Cerebellar cortex (tissue), 1 donor: ENCODE measurements at regions not wholly inside any gene's neighbourhood (a gene's known extent, or its start where the extent isn't known, plus 50 kb on each side); places are given as distances from the start of the nearest gene placed in this dataset.
A peak's percentile ranks its signal among the peaks of the same experiment; 100 is the strongest.

Experiments
- DNase-seq: peaks from one replicate; pipeline ENCODE4 v3.0.0-alpha.2; 2015; ENCODE audit warnings: low spot score

DNA sequence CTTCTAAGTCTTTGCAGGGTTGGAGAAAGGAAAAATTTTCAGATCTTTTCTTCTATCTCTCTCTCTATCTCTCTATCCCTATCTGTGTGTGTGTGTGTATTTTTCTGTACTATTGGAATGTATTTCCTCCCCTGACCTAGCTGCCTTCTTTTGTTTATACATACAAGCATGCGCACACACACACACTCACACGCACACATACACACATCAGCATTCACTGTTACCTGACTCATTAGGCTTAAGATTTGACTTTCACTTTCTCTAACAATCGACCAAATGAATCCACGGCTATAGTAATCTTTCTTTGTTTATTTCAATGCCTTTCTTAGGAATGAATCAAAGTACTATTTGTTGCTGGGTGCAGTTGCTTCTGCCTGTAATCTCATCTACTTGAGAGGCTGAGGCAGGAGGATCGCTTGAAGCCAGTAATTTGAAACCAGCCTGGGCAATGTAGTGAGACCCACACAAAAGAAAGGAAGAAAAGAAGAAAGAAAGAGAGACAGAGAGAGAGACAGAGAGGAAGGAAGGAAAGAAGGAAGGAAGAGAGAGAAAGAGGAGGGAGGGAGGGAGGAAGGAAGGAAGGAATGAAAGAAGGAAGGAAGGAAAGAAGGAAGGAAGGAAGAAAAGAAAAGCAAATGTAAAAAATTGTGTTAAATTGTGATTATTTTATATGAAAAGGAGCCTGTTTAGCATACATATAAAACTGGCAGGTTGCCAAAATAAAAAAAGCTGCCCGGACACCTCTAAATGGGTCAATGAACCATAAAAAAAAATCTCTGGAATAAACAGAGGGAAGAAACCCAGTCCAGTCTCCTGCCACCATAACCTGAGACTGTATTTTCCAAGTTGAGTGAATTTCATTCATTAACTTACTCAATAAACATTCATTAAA is 206.8 kb downstream of the ZNF326 start:
- no peak for DNase-seq

DNA sequence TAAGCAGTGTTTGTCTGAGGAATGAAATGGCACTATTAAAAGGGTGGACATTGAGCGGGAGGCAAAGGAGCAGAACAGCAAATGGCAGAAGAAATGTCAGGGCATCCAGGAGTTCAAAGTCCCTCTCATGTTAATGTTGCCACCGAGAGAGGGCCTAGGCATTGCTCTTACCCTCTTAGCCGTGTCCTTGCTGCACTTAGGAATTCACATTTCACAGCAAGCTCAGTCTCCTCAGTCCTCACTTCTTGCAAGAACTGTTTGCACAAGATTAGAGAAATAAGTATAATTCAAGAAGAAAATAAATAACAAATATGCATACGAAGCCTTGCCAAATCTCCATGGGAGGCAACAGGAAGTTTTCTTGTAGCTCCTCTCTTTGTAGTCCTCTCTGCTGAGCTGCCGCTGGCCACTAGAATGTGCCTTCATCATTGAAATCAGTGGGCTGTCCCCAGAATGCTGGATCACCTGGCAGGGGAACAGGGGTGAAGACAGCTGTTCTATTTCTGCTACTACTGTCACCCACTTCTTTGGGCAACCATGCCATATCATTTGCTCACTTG is 205.8 kb downstream of the ZNF326 start:
- no peak for DNase-seq

DNA sequence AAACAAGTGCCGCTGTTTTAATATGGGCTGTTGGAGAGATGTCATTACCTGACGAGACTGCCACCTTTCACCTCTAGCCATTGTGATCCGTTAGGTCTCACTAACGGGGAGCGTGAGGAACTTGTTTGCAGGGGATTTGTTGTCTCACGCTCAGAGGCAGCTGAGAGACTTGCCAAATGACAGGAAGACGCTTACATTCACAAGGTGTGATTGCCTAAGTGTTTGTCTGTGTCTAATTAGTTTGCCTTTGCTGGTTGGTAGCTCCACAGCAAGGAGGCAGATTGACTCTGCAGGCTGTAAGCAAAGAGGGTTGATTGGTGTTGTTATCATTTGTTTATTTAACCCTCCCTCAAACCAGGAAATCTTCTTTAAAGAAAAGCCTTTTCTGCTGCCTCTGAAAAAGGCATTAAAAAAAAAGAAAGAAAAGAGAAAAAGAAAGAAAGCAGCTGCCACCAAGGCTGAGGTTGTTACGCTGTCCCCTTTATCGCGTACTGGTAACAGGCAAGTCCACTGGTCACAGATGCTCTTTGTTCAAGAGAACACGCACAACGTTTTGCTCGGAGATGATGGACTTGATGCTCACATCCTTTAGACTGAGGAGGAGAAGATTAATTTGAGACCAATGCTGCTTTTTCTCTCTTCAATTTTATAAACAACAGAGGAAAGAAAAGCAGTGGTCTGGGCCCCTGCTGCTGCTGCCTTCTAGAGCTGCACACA is 203.9 kb downstream of the ZNF326 start:
- DNase-seq = no peak

DNA sequence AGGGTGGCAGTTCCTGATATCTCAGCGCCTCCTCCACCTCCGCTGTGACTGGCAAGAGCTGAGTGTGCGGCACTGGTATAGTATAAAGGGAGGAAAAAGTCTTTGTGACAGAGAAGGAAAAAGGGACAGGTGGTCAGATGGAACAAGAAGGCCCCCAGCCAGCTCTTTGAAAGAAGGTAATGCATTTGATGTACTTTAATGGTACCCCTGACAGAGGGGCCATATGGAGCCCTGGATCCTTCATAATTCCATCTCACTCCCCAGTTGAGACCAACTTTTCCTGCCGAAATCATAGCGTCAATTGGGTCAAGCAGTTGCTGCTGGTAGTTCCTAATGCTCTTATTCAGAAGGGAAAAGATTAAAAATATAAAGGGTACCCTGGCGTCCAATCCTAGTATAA is 198.2 kb downstream of the ZNF326 start:
- peak; percentile 95 for DNase-seq

DNA sequence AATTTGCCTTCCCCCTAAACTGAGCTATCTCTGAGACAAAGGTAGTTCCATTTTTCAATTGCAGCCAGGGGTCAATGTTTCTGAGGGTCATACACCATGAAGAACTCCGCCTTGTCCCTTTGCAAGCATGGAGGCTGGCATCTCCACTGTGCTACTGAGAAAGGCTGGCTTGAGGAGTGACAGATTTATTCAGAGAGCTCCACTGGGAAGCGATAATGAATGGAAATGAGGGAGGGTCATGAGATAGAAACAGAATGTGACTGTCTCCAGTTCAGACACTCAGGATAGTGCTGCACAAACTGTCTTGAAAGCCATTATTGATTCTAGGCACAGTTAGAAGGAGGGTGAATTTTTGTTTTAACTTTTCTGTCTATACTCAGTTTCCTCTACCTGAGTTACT is 197.5 kb downstream of the ZNF326 start:
- DNase-seq = peak; percentile 31

DNA sequence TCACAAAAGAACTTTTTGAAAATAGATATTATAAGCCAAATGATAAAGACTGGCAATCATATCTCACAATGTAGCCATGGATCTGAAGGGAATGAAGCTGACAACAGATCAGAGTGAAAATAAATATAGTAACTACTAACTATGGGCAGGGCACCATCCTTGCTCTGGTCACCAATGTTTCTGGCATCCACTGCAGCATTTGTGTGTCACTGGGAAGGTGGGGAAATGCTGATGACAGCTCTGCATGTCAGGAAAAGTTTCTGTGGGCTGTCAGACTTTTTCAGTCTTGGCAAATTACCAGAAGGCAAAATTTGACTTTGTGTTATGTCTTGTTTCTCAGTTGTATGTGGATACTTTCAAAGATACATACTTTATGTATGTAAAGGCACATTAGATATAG is 195.6 kb downstream of the ZNF326 start:
- no peak for DNase-seq

DNA sequence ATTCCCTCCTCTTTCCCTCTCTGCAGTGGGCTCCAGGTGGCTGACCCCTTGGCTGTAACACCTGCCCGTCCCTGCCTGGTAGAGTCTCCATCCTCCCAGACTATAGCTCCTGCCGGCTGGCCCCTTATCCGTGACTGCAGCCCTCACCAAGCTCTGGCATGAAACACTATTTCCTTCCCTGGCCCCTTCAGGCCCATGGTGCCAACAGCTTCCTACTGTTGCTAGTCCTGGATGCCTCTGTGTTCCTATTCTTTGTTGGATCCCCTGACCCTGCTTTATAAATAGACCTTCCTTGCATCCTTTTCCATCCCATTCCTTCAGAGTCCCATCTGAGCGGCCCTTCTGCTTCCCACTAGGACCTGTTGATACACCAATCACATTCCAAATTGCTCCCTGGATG is 195.0 kb downstream of the ZNF326 start:
- peak; percentile 37 for DNase-seq

DNA sequence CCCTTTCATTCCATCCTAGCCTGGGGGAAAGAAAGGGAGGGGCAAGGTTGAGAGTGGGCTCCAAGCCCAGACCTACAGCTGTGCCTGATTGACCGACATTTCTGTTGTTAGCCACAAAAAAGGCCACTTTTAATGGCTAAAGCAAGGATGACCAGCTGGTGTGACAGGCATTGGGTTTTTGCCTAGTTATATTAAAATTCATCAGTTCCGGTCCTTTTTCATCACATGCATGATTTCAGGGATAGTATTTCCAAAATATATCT is 192.3 kb downstream of the ZNF326 start:
- DNase-seq = peak; percentile 92

DNA sequence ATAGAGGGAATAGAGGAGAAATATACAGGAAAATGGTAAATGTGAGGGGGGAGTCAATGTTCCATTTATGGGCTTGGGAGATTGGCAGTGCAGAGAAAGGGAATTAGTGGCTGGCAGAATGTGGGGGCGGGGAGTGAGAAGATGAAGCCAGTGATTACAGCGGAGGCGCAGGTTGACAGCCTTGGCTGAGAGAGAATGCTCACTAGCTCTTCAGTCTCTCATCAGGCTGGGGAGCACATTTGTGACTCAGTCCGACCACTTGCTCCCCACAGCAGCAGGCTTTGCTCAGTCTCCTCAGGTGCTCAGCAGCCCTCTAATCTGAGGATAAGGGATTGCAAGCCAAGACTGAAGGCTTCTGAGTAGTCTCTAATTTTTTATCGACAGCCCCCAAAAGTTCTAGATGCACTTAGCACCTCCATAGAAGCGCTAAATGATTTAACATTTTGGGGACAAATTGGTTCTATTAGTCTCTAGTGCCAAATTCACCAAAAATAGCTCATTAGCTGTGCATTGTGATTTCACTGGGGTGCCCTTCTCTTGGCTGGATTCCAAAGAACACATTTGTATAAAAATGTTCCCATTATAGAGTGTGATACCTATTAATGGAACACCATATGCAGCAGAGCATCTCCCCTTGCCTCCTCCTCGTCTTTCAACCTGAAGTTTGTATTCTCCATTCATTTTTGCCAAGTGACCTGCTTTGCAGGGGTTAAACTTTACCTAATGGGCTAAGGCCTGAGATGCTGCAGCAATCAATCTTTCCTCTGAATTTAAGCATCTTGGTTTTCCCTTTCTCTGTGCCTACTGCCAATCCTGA is 191.8 kb downstream of the ZNF326 start:
- DNase-seq = peak; percentile 41

DNA sequence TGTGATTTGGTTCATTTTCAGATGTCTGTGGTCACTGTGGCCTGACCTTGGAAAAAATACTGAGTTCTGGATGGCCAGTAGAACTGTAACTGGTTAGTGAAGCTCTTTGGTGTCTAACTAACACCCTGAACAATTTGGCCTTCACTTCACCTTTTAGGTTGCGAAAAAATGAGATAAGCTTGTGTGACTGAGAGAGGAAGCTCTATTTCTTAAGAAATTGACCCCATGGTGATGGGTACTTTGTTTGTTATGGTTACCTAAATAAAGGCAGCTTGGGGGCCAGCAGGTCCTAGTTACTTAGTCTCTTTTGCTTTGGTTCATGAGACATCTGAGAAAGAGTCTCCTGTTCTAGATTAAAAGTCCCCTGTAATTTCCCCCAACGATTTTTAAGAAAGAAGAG is 181.6 kb downstream of the ZNF326 start:
- no peak for DNase-seq

DNA sequence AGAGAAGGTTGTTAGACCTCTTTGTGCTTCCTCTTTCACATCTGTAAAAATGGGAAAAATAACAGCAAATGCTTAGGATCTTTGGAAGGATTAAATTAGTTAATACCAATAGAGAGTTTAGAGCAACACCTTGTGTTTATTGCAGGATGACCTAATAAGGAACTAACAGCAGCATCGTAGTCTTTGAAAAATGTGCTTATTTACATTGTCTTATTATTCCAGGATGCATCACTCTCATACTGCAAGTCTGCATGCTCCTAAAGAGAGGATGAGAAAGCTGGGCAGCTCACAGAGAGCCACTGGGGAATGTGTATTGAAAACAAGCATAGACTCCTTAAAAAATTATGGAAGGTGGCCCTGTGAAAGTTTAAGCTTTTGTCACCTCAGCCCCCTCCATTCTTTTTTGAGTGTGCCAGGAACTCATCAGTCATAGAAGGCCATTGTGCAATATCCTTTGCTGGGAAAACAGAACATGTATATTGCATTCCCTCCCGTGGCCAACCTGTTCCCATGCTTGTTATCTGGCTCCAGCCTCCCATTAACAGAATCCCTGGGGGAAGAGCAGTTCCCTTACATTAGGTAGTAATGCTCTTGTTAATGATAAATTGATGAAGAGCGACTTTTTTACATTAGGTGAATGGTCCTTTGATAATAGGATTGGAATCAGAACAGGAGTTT is 180.7 kb downstream of the ZNF326 start:
- DNase-seq = no peak

DNA sequence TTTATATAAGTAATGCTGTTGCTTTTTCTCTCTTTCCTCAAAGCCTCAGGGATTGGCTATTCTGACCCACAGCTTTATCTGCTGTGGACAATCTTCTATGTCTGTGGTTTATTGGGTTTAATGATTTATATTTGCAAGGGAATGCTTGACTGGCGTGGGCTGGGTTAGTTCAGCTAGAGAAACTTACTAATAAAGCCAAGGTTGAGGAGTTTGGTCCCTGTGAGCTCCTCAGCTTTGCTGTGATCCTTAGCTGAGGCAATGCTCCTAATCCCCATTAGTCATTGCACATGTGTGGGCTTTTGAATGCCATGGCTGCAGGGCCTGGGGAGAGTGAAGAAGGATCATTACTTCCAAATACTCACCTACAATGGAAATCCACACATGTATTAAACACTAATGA is 179.3 kb downstream of the ZNF326 start:
- DNase-seq = no peak

DNA sequence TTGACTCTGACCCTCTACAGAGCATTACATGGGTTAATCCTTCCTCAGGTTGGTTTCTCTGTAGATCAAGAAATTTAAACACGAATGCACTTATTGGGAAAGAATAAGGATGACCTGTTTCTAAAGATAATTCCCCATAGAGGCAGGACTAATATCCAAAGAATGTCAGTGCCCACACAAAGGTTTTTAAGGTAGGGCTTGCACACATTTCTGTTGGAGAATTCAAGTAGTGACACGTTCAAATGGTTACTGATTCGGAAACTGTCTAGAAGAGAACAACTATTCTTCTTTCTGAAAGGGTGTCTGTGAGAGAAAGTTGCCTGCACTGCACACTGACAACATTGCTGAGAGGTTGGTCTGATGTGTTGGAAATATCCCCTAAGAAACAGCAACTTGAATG is 167.3 kb downstream of the ZNF326 start:
- no peak for DNase-seq

DNA sequence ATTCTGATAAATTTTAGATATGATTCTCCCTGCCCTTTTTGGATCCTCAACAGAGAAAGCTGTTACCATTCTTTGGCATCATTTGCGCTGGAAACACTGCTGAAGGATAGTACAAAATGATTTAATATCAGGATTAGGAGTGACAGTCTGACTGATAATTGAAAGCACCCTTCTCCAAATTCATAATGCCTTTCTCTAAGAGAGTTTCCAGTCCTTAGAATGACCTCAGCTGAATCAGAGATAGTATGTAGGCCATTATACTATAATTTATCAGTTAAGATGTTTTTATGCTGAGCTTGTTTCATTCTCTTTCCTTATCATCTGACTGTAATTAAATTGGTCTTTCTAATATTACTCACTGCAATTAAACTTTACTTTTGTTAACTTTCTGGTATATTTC is 166.7 kb downstream of the ZNF326 start:
- no peak for DNase-seq

DNA sequence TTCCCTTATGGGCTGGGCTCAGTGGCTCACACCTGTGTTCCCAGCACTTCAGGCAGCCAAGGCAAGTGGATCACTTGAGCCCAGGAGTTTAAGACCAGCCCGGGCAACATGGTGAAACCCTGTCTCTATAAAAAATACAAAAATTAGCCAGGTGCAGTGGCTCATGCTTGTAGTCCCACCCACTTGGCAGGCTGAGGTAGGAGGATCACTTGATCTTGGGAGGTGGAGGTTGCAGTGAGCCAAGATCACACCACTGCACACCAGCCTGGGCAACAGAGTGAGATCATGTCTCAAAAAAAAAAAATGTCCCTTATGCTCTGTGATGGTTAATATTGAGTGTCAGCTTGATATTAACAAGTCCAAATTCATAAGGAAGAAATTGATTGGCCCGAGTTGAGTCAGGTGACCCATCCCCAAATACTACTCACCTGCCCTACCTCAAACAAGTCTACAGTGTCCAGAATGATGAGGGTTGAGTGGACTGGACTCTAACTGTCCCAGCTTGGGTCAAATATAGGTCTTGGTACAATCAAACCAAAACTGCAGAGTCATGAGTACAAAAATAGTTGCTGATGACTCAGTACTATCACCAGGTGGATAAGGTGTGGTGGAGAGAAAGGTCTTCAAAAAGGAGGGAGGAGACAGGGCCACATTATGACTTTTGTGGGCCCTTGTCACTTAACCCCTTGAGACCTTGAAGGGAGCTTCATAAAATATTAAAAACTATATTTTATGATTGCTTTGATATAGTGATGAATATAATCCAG is 161.0 kb downstream of the ZNF326 start:
- no peak for DNase-seq

DNA sequence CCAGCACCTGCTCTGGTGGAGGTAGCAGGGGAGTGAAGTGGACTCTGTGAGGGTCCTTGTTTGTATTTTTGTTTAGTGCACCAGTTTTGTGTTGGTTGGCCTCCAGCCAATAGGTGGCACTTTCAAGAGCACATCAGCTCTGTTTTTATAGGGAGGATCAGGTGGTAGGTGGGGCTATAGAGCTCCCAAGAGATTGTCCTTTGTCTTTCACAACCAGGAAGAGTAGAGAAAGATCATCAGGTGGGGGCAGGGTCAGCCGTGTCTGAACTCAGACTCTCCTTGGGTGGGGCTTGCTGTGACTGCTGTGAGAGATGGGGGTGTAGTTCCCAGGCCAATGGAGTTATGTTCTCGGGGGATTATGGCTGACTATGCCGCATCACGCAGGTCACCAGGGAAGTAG is 159.8 kb downstream of the ZNF326 start:
- DNase-seq = no peak

DNA sequence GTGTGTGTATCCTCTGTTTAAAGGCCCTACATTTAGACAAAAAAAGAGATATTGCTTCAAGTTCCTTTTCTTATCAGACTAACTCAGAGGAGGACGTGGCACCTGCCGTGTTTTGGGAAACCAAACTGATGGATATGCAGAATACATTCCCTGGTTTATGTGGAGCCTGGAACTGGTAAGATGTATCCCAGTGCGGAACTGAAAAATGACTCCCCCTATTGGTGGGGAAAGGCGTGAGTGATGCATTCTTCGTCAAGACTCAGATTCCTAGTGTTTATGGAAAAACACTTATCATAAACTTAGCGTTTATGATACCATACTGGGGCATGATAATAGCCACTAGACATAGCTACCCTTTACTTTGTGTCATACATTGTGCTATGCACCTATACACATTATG is 154.2 kb downstream of the ZNF326 start:
- DNase-seq = no peak

DNA sequence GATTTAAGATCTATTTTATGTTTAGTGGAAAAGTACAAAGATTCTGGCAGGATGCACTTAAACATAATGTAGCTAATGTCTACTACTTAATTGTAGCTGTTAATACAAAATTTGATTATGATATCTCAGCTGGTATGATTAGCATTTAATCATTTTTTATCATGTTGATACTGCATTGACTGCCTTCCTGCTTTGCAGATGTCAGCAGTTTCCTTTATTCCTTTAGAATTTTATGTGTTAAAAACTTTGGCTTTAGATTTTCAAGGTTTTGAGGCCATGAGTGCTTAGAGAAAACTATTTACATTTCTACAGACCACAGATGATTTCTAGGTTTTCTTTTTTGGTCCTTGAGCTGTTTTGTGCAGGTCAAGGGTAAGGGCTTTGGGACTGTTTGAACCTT is 152.2 kb downstream of the ZNF326 start:
- DNase-seq = no peak

DNA sequence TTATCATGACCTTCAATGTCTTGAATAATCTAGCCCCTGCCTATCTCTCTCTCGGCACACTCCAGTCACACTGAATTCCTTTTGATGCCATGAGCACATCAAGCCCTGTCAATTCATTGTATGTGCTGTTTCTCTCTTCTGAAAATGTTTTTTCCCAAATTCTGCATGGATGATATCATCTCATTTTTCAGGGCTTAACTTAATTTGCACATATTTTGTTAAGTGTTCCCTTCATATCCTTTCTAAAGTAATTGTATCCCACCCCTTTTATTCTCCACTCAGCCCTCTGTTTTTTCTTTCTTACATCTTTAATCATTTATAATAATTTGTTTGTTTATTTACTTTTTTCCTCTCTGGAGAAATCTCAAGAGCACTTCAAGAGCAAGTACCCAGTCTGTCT is 149.9 kb downstream of the ZNF326 start:
- no peak for DNase-seq

DNA sequence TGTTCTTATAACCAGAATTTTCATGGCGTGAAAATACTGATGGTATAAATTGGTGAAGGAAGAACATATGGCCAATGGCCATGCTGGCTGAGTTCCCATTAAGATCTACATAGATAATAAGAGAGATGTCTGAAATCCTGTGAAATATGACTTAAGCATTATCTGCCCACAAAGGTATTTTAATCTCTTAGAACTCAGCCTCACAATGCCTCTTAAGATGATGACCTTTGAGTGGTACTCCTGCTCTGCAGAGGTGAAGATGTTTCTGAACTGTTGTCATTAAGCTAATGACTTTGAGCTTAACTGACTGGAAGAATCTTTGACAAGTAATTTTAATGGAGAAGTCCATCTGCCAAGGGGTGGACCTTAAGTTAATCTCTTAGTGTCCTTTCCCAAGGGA is 148.7 kb downstream of the ZNF326 start:
- no peak for DNase-seq

DNA sequence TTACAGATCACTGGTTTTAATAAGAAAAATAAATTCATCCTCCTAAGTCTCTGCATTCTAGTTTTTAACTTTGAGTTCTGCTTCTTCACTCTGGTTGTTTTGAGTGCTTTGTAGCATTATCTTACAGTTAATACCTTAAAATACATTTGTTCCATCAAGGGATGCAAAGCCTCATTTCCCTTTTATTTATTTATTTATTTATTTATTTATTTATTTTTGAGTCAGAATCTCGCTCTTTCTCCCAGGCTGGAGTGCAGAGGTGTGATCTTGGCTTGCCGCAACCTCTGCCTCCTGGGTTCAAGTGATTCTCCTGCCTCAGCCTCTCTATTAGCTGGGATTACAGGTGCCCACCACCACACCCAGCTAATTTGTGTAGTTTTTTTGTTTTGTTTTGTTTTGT is 147.8 kb downstream of the ZNF326 start:
- no peak for DNase-seq
